ENCODE measurements at regions not wholly inside any gene's neighbourhood (a gene's known extent, or its start where the extent isn't known, plus 50 kb on each side); places are given as distances from the start of the nearest gene placed in this dataset.

- no peak for DNase-seq
Observed at GRCh38 chr1:222358100-222358499, 189.8 kb downstream of the HHIPL2 start.

- no peak for DNase-seq
Observed at GRCh38 chr1:222357252-222357651, 190.7 kb downstream of the HHIPL2 start.

GRCh38 chr1:222347627-222348026 lies 200.3 kb downstream of the HHIPL2 start:
- DNase-seq, result no peak

GRCh38 chr1:222346955-222347354 lies 200.9 kb downstream of the HHIPL2 start:
- DNase-seq, result no peak

GRCh38 chr1:222339376-222339947 lies 208.4 kb downstream of the HHIPL2 start:
- DNase-seq, result no peak

GRCh38 chr1:222335586-222335985 lies 212.3 kb downstream of the HHIPL2 start:
- DNase-seq, result no peak

- DNase-seq, result no peak
Observed at GRCh38 chr1:222334026-222334680, 213.8 kb downstream of the HHIPL2 start.

GRCh38 chr1:222331765-222332164 lies 216.1 kb downstream of the HHIPL2 start:
- no peak for DNase-seq

GRCh38 chr1:222331340-222331739 lies 216.6 kb downstream of the HHIPL2 start:
- no peak for DNase-seq

GRCh38 chr1:222329493-222330045 lies 218.3 kb downstream of the HHIPL2 start:
- DNase-seq, result no peak

- DNase-seq, result no peak
Observed at GRCh38 chr1:222326710-222327036, 221.2 kb downstream of the HHIPL2 start.

GRCh38 chr1:222326006-222326709 lies 221.7 kb downstream of the HHIPL2 start:
- DNase-seq, result no peak

GRCh38 chr1:222325506-222325905 lies 222.4 kb downstream of the HHIPL2 start:
- no peak for DNase-seq

GRCh38 chr1:222314839-222315238 lies 233.1 kb downstream of the HHIPL2 start:
- DNase-seq, result no peak

- DNase-seq, result no peak
Observed at GRCh38 chr1:222310836-222311235, 237.1 kb downstream of the HHIPL2 start.

- DNase-seq, result no peak
Observed at GRCh38 chr1:222307621-222308020, 240.3 kb downstream of the HHIPL2 start.

- no peak for DNase-seq
Observed at GRCh38 chr1:222306512-222306911, 241.4 kb downstream of the HHIPL2 start.

- DNase-seq, result no peak
Observed at GRCh38 chr1:222306011-222306410, 241.9 kb downstream of the HHIPL2 start.

GRCh38 chr1:222301652-222302051 lies 246.3 kb downstream of the HHIPL2 start:
- no peak for DNase-seq

- no peak for DNase-seq
Observed at GRCh38 chr1:222299524-222299923, 248.4 kb downstream of the HHIPL2 start.

- no peak for DNase-seq
Observed at GRCh38 chr1:222290866-222291265, 257.0 kb downstream of the HHIPL2 start.

- DNase-seq, result no peak
Observed at GRCh38 chr1:222288053-222288452, 259.9 kb downstream of the HHIPL2 start.

- no peak for DNase-seq
Observed at GRCh38 chr1:222286011-222286410, 261.9 kb downstream of the HHIPL2 start.

GRCh38 chr1:222285526-222285925 lies 262.4 kb downstream of the HHIPL2 start:
- no peak for DNase-seq

Measured in activated CD8-positive, alpha-beta memory T cell treated with anti-CD3 and anti-CD28 coated beads, Interleukin-2, amount 50 U/mL, for 4 hours (primary cell).